ENCODE measurements at regions not wholly inside any gene's neighbourhood (a gene's known extent, or its start where the extent isn't known, plus 50 kb on each side); places are given as distances from the start of the nearest gene placed in this dataset.

GRCh38 chr20:22929661-22930060 is 105.5 kb upstream of the SSTR4 start:
- Histone ChIP-seq H3F3A (replicated peaks; ENCODE audit: insufficient read depth) (no peaks in the 10 kb centered on the region), H3K9ac (no peak overlapping the region), H3K4me2 (no peak overlapping the region), H4K20me1 (ENCODE audit: insufficient read depth) (no peaks in the 10 kb centered on the region), H3K4me3 (ENCODE audit: low read depth in 2 of 2, low read length in 1 of 2) (no peak overlapping the region), H3K9me3 (no peaks in the 10 kb centered on the region), H3K79me2 (ENCODE audit: insufficient read depth) (no peaks in the 10 kb centered on the region), H3K4me1 (ENCODE audit: control insufficient read depth in 1 of 2, insufficient read depth in 2 of 2, low read depth in 1 of 2, low read length in 1 of 2) (no peaks in the 10 kb centered on the region), H3K27me3 (ENCODE audit: insufficient read depth) (peaks cover 22% of the 10 kb centered on the region), H2AFZ (ENCODE audit: low read depth) (no peak overlapping the region), H3K9me2 (no peaks in the 10 kb centered on the region), H3K36me3 (replicated peaks in 1 of 2; ENCODE audit: control insufficient read depth in 1 of 2, insufficient read depth in 2 of 2, low read length in 1 of 2) (no peaks in the 10 kb centered on the region), H3K27ac (ENCODE audit: low read depth in 2 of 2, low read length in 1 of 2) (no peak overlapping the region)
- no peak for DNase-seq
- POLR2A ChIA-PET: no interaction called here
- TF ChIP-seq ELF1 (IDR thresholded peaks at IDR 0.05) (no peak), EP300 (IDR thresholded peaks at IDR 0.05; ENCODE audit: borderline replicate concordance in 1 of 2, low read depth in 1 of 2, low read length in 1 of 2) (no peak), FOXJ3 (CRISPR knock-in tag; IDR thresholded peaks at IDR 0.05) (no peak), TCF12 (IDR thresholded peaks at IDR 0.05) (no peak), RFX5 (IDR thresholded peaks at IDR 0.05; ENCODE audit: low read length) (no peak), GATA2 (CRISPR knock-in tag; IDR thresholded peaks at IDR 0.05) (no peak), ZBTB33 (IDR thresholded peaks at IDR 0.05; ENCODE audit: borderline replicate concordance, low read depth) (no peak), RAD21 (IDR thresholded peaks at IDR 0.05; ENCODE audit: low read length) (no peak), TEAD4 (IDR thresholded peaks at IDR 0.05; ENCODE audit: borderline replicate concordance, insufficient read depth) (no peak), TAF1 (IDR thresholded peaks at IDR 0.05; ENCODE audit: borderline replicate concordance, low read depth, low read length) (no peak), GABPA (IDR thresholded peaks at IDR 0.05; ENCODE audit: low read depth) (no peak), USF2 (IDR thresholded peaks at IDR 0.05; ENCODE audit: borderline replicate concordance, low read depth, low read length) (no peak), REST (IDR thresholded peaks at IDR 0.05; ENCODE audit: low read depth, low read length) (no peak), CTCF (IDR thresholded peaks at IDR 0.05) (no peak), IRF3 (IDR thresholded peaks at IDR 0.05; ENCODE audit: low read depth, low read length) (no peak), NFIC (IDR thresholded peaks at IDR 0.05; ENCODE audit: borderline replicate concordance) (no peak), RCOR1 (IDR thresholded peaks at IDR 0.05; ENCODE audit: low read length) (no peak), POLR2AphosphoS5 (IDR thresholded peaks at IDR 0.05; ENCODE audit: low read depth, low read length) (no peak), FOXM1 (IDR thresholded peaks at IDR 0.05; ENCODE audit: low read depth) (no peak), USF1 (IDR thresholded peaks at IDR 0.05; ENCODE audit: borderline replicate concordance, low read depth) (no peak)
- WGBS (ENCODE audit: low lambda C conversion rate): 5% methylated on average over 2 of the region's 2 CpGs
- CTCF ChIA-PET: no interaction called here

All from SK-N-SH (cell line).